ENCODE measurements at regions not wholly inside any gene's neighbourhood (a gene's known extent, or its start where the extent isn't known, plus 50 kb on each side); places are given as distances from the start of the nearest gene placed in this dataset.
"Not testable (repeated sequence)": the region's sequence is repeated elsewhere in the genome, so short reads cannot be mapped to it uniquely, and the experiment has no call there.

GRCh38 chr5:166722939-166723338 is 1568.5 kb upstream of the WWC1 start:
- Histone ChIP-seq H3K9ac (ENCODE audit: low read length in 2 of 2) (no peak overlapping the region), H3K27me3 (ENCODE audit: control insufficient read depth in 1 of 2, insufficient read depth in 2 of 2, low read length in 2 of 2) (no peaks in the 10 kb centered on the region), H3K4me3 (ENCODE audit: low read length in 2 of 2) (no peak overlapping the region), H3K9me3 (ENCODE audit: control insufficient read depth in 2 of 2, low read length in 2 of 2) (no peaks in the 10 kb centered on the region), H3K4me1 (ENCODE audit: control insufficient read depth, insufficient read depth, low read length) (no peaks in the 10 kb centered on the region), H3K27ac (ENCODE audit: low read length) (no peak overlapping the region), H3K36me3 (ENCODE audit: control insufficient read depth in 2 of 2, insufficient read depth in 2 of 2, low read length in 2 of 2) (no peaks in the 10 kb centered on the region)

GRCh38 chr5:166724284-166724683 is 1567.2 kb upstream of the WWC1 start:
- no peaks in the 10 kb centered on the region for H3K4me1 ChIP-seq (ENCODE audit: control insufficient read depth, insufficient read depth, low read length)
- H3K27ac ChIP-seq (ENCODE audit: low read length): no peak overlapping the region
- H3K27me3 ChIP-seq (ENCODE audit: control insufficient read depth in 1 of 2, insufficient read depth in 2 of 2, low read length in 2 of 2): no peaks in the 10 kb centered on the region
- H3K4me3 ChIP-seq (ENCODE audit: low read length in 2 of 2): no peak overlapping the region
- H3K9me3 ChIP-seq (ENCODE audit: control insufficient read depth in 2 of 2, low read length in 2 of 2): no peaks in the 10 kb centered on the region
- no peaks in the 10 kb centered on the region for H3K36me3 ChIP-seq (ENCODE audit: control insufficient read depth in 2 of 2, insufficient read depth in 2 of 2, low read length in 2 of 2)
- H3K9ac ChIP-seq (ENCODE audit: low read length in 2 of 2): no peak overlapping the region

GRCh38 chr5:166725593-166725992 is 1565.9 kb upstream of the WWC1 start:
- Histone ChIP-seq H3K36me3 (ENCODE audit: control insufficient read depth in 2 of 2, insufficient read depth in 2 of 2, low read length in 2 of 2) (no peaks in the 10 kb centered on the region), H3K4me1 (ENCODE audit: control insufficient read depth, insufficient read depth, low read length) (no peaks in the 10 kb centered on the region), H3K27ac (ENCODE audit: low read length) (no peak overlapping the region), H3K4me3 (ENCODE audit: low read length in 2 of 2) (no peak overlapping the region), H3K9ac (ENCODE audit: low read length in 2 of 2) (no peak overlapping the region), H3K9me3 (ENCODE audit: control insufficient read depth in 2 of 2, low read length in 2 of 2) (no peaks in the 10 kb centered on the region), H3K27me3 (ENCODE audit: control insufficient read depth in 1 of 2, insufficient read depth in 2 of 2, low read length in 2 of 2) (no peaks in the 10 kb centered on the region)

GRCh38 chr5:166726406-166726805 is 1565.0 kb upstream of the WWC1 start:
- Histone ChIP-seq H3K4me3 (ENCODE audit: low read length in 2 of 2) (no peak overlapping the region), H3K9ac (ENCODE audit: low read length in 2 of 2) (no peak overlapping the region), H3K9me3 (ENCODE audit: control insufficient read depth in 2 of 2, low read length in 2 of 2) (no peaks in the 10 kb centered on the region), H3K27me3 (ENCODE audit: control insufficient read depth in 1 of 2, insufficient read depth in 2 of 2, low read length in 2 of 2) (no peaks in the 10 kb centered on the region), H3K36me3 (ENCODE audit: control insufficient read depth in 2 of 2, insufficient read depth in 2 of 2, low read length in 2 of 2) (no peaks in the 10 kb centered on the region), H3K27ac (ENCODE audit: low read length) (no peak overlapping the region), H3K4me1 (ENCODE audit: control insufficient read depth, insufficient read depth, low read length) (no peaks in the 10 kb centered on the region)

GRCh38 chr5:166742951-166743350 is 1548.5 kb upstream of the WWC1 start:
- not testable (repeated sequence) for H3K36me3 ChIP-seq (ENCODE audit: control insufficient read depth in 2 of 2, insufficient read depth in 2 of 2, low read length in 2 of 2); H3K4me1 ChIP-seq (ENCODE audit: control insufficient read depth, insufficient read depth, low read length); H3K27me3 ChIP-seq (ENCODE audit: control insufficient read depth in 1 of 2, insufficient read depth in 2 of 2, low read length in 2 of 2); H3K9me3 ChIP-seq (ENCODE audit: control insufficient read depth in 2 of 2, low read length in 2 of 2); H3K9ac ChIP-seq (ENCODE audit: low read length in 2 of 2); H3K4me3 ChIP-seq (ENCODE audit: low read length in 2 of 2); H3K27ac ChIP-seq (ENCODE audit: low read length)

GRCh38 chr5:166746506-166746905 is 1544.9 kb upstream of the WWC1 start:
- Histone ChIP-seq H3K9me3 (ENCODE audit: control insufficient read depth in 2 of 2, low read length in 2 of 2) (no peaks in the 10 kb centered on the region), H3K36me3 (ENCODE audit: control insufficient read depth in 2 of 2, insufficient read depth in 2 of 2, low read length in 2 of 2) (no peaks in the 10 kb centered on the region), H3K9ac (ENCODE audit: low read length in 2 of 2) (no peak overlapping the region), H3K4me1 (ENCODE audit: control insufficient read depth, insufficient read depth, low read length) (no peaks in the 10 kb centered on the region), H3K27ac (ENCODE audit: low read length) (no peak overlapping the region), H3K27me3 (ENCODE audit: control insufficient read depth in 1 of 2, insufficient read depth in 2 of 2, low read length in 2 of 2) (no peaks in the 10 kb centered on the region), H3K4me3 (ENCODE audit: low read length in 2 of 2) (no peak overlapping the region)

GRCh38 chr5:166750376-166750775 is 1541.1 kb upstream of the WWC1 start:
- Histone ChIP-seq H3K4me1 (ENCODE audit: control insufficient read depth, insufficient read depth, low read length) (no peaks in the 10 kb centered on the region), H3K36me3 (ENCODE audit: control insufficient read depth in 2 of 2, insufficient read depth in 2 of 2, low read length in 2 of 2) (no peaks in the 10 kb centered on the region), H3K4me3 (ENCODE audit: low read length in 2 of 2) (no peak overlapping the region), H3K9ac (ENCODE audit: low read length in 2 of 2) (no peak overlapping the region), H3K27ac (ENCODE audit: low read length) (no peak overlapping the region), H3K27me3 (ENCODE audit: control insufficient read depth in 1 of 2, insufficient read depth in 2 of 2, low read length in 2 of 2) (no peaks in the 10 kb centered on the region), H3K9me3 (ENCODE audit: control insufficient read depth in 2 of 2, low read length in 2 of 2) (no peaks in the 10 kb centered on the region)

- Histone ChIP-seq H3K27ac (ENCODE audit: low read length) (no peak overlapping the region), H3K9ac (ENCODE audit: low read length in 2 of 2) (no peak overlapping the region), H3K4me3 (ENCODE audit: low read length in 2 of 2) (no peak overlapping the region)
These were observed 1533.3 kb upstream of the WWC1 start for GRCh38 chr5:166758151-166758550.

GRCh38 chr5:166767858-166768257 is 1523.6 kb upstream of the WWC1 start:
- no peak overlapping the region for H3K4me3 ChIP-seq (ENCODE audit: low read length in 2 of 2)
- no peaks in the 10 kb centered on the region for H3K4me1 ChIP-seq (ENCODE audit: control insufficient read depth, insufficient read depth, low read length)
- H3K27me3 ChIP-seq (ENCODE audit: control insufficient read depth in 1 of 2, insufficient read depth in 2 of 2, low read length in 2 of 2): no peaks in the 10 kb centered on the region
- no peak overlapping the region for H3K27ac ChIP-seq (ENCODE audit: low read length)
- H3K9me3 ChIP-seq (ENCODE audit: control insufficient read depth in 2 of 2, low read length in 2 of 2): peaks cover 0 to 2% of the 10 kb centered on the region in 2 donors
- no peaks in the 10 kb centered on the region for H3K36me3 ChIP-seq (ENCODE audit: control insufficient read depth in 2 of 2, insufficient read depth in 2 of 2, low read length in 2 of 2)
- H3K9ac ChIP-seq (ENCODE audit: low read length in 2 of 2): no peak overlapping the region

More at GRCh38 chr5:166758151-166758550, 1533.3 kb upstream of the WWC1 start:
- Histone ChIP-seq H3K9me3 (ENCODE audit: control insufficient read depth in 2 of 2, low read length in 2 of 2) (peaks cover 0 to 3% of the 10 kb centered on the region in 2 donors), H3K4me1 (ENCODE audit: control insufficient read depth, insufficient read depth, low read length) (no peaks in the 10 kb centered on the region), H3K27me3 (ENCODE audit: control insufficient read depth in 1 of 2, insufficient read depth in 2 of 2, low read length in 2 of 2) (no peaks in the 10 kb centered on the region), H3K36me3 (ENCODE audit: control insufficient read depth in 2 of 2, insufficient read depth in 2 of 2, low read length in 2 of 2) (no peaks in the 10 kb centered on the region)

GRCh38 chr5:166768536-166768935 is 1522.9 kb upstream of the WWC1 start:
- H3K9ac ChIP-seq (ENCODE audit: low read length in 2 of 2): no peak overlapping the region
- peaks cover 0 to 2% of the 10 kb centered on the region in 2 donors for H3K9me3 ChIP-seq (ENCODE audit: control insufficient read depth in 2 of 2, low read length in 2 of 2)
- no peak overlapping the region for H3K27ac ChIP-seq (ENCODE audit: low read length)
- H3K4me1 ChIP-seq (ENCODE audit: control insufficient read depth, insufficient read depth, low read length): no peaks in the 10 kb centered on the region
- no peaks in the 10 kb centered on the region for H3K27me3 ChIP-seq (ENCODE audit: control insufficient read depth in 1 of 2, insufficient read depth in 2 of 2, low read length in 2 of 2)
- no peak overlapping the region for H3K4me3 ChIP-seq (ENCODE audit: low read length in 2 of 2)
- H3K36me3 ChIP-seq (ENCODE audit: control insufficient read depth in 2 of 2, insufficient read depth in 2 of 2, low read length in 2 of 2): no peaks in the 10 kb centered on the region

- H3K9me3 ChIP-seq (ENCODE audit: control insufficient read depth in 2 of 2, low read length in 2 of 2): no peaks in the 10 kb centered on the region
- no peak overlapping the region for H3K4me3 ChIP-seq (ENCODE audit: low read length in 2 of 2)
- no peaks in the 10 kb centered on the region for H3K4me1 ChIP-seq (ENCODE audit: control insufficient read depth, insufficient read depth, low read length)
- H3K27ac ChIP-seq (ENCODE audit: low read length): no peak overlapping the region
- H3K27me3 ChIP-seq (ENCODE audit: control insufficient read depth in 1 of 2, insufficient read depth in 2 of 2, low read length in 2 of 2): no peaks in the 10 kb centered on the region
- no peaks in the 10 kb centered on the region for H3K36me3 ChIP-seq (ENCODE audit: control insufficient read depth in 2 of 2, insufficient read depth in 2 of 2, low read length in 2 of 2)
- no peak overlapping the region for H3K9ac ChIP-seq (ENCODE audit: low read length in 2 of 2)
These were observed 1518.7 kb upstream of the WWC1 start for GRCh38 chr5:166772770-166773169.

Data from stomach smooth muscle (tissue), 2 donors.